D721Med (cell line): ENCODE measurements at regions not wholly inside any gene's neighbourhood (a gene's known extent, or its start where the extent isn't known, plus 50 kb on each side); places are given as distances from the start of the nearest gene placed in this dataset.
"Not testable (repeated sequence)": the region's sequence is repeated elsewhere in the genome, so short reads cannot be mapped to it uniquely, and the experiment has no call there.

Source experiments
- DNase-seq: peaks from one replicate; pipeline ENCODE4 v3.0.0; 2011; ENCODE audit warnings: low spot score; ENCODE audit not compliant: insufficient read length
- FAIRE-seq: peaks from 2 replicates; lab custom pipeline; 2011; peaks lifted over from hg19 to GRCh38; lab: Jason Lieb, UNC
- CTCF ChIP-seq: IDR thresholded peaks from 2 replicates; pipeline ENCODE4 v1.5.1; 2012; ENCODE audit warnings: mild to moderate bottlenecking, control low read depth; ENCODE audit not compliant: insufficient read depth; ENCODE audit errors: missing control alignments

GRCh38 chr17:20930081-20930760, 112.6 kb downstream of the USP22 start:
- TF ChIP-seq CTCF = no peak
- no peak for DNase-seq
- FAIRE-seq = no peak

- not testable (repeated sequence) for FAIRE-seq, DNase-seq
Measured at GRCh38 chr17:20933040-20933439, 109.8 kb downstream of the USP22 start.

GRCh38 chr17:20934288-20934687, 108.5 kb downstream of the USP22 start:
- no peak for TF ChIP-seq CTCF
- no peak for DNase-seq
- FAIRE-seq = no peak

DNA sequence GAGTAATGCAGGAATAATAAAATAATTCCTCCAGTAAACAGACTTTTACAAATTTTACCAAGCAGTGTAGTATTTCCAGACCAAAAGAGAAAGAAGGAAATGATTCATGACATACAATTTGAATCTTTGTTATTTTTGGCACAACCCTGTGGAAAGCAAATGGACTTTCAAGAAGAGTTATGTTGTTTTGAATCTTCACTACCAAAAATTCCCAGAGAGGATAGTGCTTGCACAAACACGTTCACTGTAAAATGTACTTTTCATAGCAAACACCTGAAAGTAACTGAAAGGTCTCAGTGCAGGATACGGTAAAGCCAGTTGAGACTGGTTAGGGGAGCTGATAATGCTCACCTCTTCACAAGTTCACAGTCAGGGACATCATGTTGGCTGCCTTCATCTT, 107.1 kb downstream of the USP22 start:
- DNase-seq (no peak), FAIRE-seq (no peak)
- TF ChIP-seq CTCF = no peak

- TF ChIP-seq CTCF = no peak
- no peak for FAIRE-seq
- DNase-seq = no peak
Measured at GRCh38 chr17:20938244-20938643, 104.6 kb downstream of the USP22 start.

GRCh38 chr17:20938988-20939615, 103.7 kb downstream of the USP22 start:
- TF ChIP-seq CTCF = no peak
- no peak for DNase-seq
- FAIRE-seq = no peak

DNA sequence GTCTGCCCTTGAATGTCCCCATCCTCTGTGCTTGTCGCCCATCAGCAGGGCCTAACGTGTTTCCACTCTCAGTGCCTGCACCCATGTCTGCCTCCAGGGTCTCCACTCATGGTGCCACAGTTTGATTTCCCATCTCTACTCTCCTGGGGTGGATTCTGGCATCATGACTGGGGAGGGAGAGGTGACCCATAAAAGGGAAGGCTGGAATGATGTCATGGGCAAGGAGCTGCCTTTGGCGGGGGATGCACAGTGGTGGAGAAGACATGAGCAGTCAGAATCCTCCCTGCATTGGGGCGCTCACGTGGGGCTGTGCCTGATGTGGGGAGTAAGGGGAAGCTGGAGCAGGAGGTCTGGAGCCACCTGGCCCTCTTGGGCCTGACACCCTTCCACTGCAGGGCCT, 100.9 kb downstream of the USP22 start:
- FAIRE-seq (no peak), DNase-seq (no peak)
- no peak for TF ChIP-seq CTCF
